CD8-positive, alpha-beta memory T cell (primary cell): ENCODE measurements at regions not wholly inside any gene's neighbourhood (a gene's known extent, or its start where the extent isn't known, plus 50 kb on each side); places are given as distances from the start of the nearest gene placed in this dataset.
A peak's percentile ranks its signal among the peaks of the same experiment; 100 is the strongest.
"Not testable (repeated sequence)": the region's sequence is repeated elsewhere in the genome, so short reads cannot be mapped to it uniquely, and the experiment has no call there.

Experiments used
- CTCF ChIA-PET: fragments of 350-600 bp; sonication (Branson Sonifier 250); formaldehyde crosslinking; loops from one replicate; lab custom pipeline; 2021; ENCODE audit warnings: antibody characterized with exemption; lab: Charles Lee
- POLR2A ChIA-PET: fragments of 350-600 bp; sonication (Branson Sonifier 250); formaldehyde crosslinking; loops from one replicate; lab custom pipeline; 2021; ENCODE audit warnings: antibody characterized with exemption; lab: Charles Lee
- DNase-seq, 5 donors: peaks; one replicate each; pipeline versions ENCODE4 v3.0.0 to v3.0.0-alpha.2; 2020 to 2022; ENCODE audit warnings: mixed read lengths in 1 of 5
- H3K27ac ChIP-seq: one replicate; pipeline ENCODE4 v1.7.0; 2013; ENCODE audit warnings: low read depth, mild to moderate bottlenecking, low read length, moderate library complexity
- H3K27me3 ChIP-seq: 2 replicates; pipeline ENCODE4 v1.7.0; 2013; ENCODE audit warnings: low read length, mild to moderate bottlenecking; ENCODE audit not compliant: insufficient read depth, poor library complexity, severe bottlenecking
- H3K36me3 ChIP-seq: 2 replicates; pipeline ENCODE4 v1.7.0; 2013; ENCODE audit warnings: mild to moderate bottlenecking, low read length, moderate library complexity; ENCODE audit not compliant: insufficient read depth
- H3K4me1 ChIP-seq: 2 replicates; pipeline ENCODE4 v1.7.0; 2013; ENCODE audit warnings: mild to moderate bottlenecking, low read length, moderate library complexity; ENCODE audit not compliant: insufficient read depth
- H3K4me3 ChIP-seq: 2 replicates; pipeline ENCODE4 v1.7.0; 2013; ENCODE audit warnings: mild to moderate bottlenecking, low read length
- H3K9me3 ChIP-seq: 2 replicates; pipeline ENCODE4 v1.7.0; 2013; ENCODE audit warnings: mild to moderate bottlenecking, low read length
- H3K27ac Mint-ChIP-seq, 8 donors: one replicate each; pipeline ENCODE4 v1.8.0; 2020 to 2021; ENCODE audit warnings: mixed read lengths in 8 of 8, mild to moderate bottlenecking in 6 of 8, inconsistent platforms in 3 of 8, moderate library complexity in 3 of 8
- H3K27me3 Mint-ChIP-seq, 2 donors: one replicate each; pipeline ENCODE4 v1.8.0; 2020 to 2021; ENCODE audit warnings: mixed read lengths in 2 of 2, mild to moderate bottlenecking in 1 of 2, moderate library complexity in 1 of 2
- H3K36me3 Mint-ChIP-seq, 3 donors: one replicate each; pipeline ENCODE4 v1.8.0; 2020 to 2021; ENCODE audit warnings: mixed read lengths in 3 of 3, inconsistent platforms in 1 of 3, mild to moderate bottlenecking in 1 of 3
- H3K4me1 Mint-ChIP-seq, 3 donors: one replicate each; pipeline ENCODE4 v1.8.0; 2020 to 2021; ENCODE audit warnings: mixed read lengths in 3 of 3, inconsistent platforms in 1 of 3, mild to moderate bottlenecking in 1 of 3
- H3K4me3 Mint-ChIP-seq, 7 donors: one replicate each; pipeline ENCODE4 v1.8.0; 2020 to 2021; ENCODE audit warnings: mixed read lengths in 7 of 7, mild to moderate bottlenecking in 6 of 7, moderate library complexity in 4 of 7, inconsistent platforms in 2 of 7
- H3K9me3 Mint-ChIP-seq, 5 donors: one replicate each; pipeline ENCODE4 v1.8.0; 2020 to 2022; ENCODE audit warnings: mixed read lengths in 5 of 5, mild to moderate bottlenecking in 3 of 5, moderate library complexity in 2 of 5, inconsistent platforms in 1 of 5

DNA sequence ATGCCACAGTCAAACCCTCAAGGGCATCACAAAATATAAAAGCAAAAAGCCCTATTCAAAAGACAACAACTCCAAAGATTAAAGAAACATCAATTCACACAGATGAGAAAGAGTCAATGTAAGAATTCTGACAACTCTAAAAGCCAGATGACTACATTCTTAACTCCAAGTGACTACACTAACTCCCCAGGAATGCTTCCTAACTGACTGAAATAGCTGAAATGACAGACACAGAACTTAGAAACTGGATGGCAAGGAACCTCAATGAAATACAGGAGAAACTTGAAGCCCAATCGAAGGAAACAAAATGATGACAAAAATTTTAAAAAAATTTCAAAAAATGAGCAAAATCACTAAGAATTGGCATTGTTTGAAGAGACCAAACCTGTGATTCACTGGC is 1047.6 kb upstream of the PCDH10 start:
- no peak for DNase-seq
- H3K27ac Mint-ChIP-seq: no peak overlapping the region
- peaks cover 0 to 2% (median 0%) of the 10 kb centered on the region in 3 donors for H3K36me3 Mint-ChIP-seq
- Histone ChIP-seq H3K4me1 (no peaks in the 10 kb centered on the region), H3K36me3 (no peaks in the 10 kb centered on the region), H3K9me3 (no peaks in the 10 kb centered on the region), H3K4me3 (no peak overlapping the region), H3K27me3 (no peaks in the 10 kb centered on the region), H3K27ac (no peak overlapping the region)
- ChIA-PET CTCF (no interaction called here), POLR2A (no interaction called here)
- no peaks in the 10 kb centered on the region for H3K4me1 Mint-ChIP-seq
- no peak overlapping the region for H3K4me3 Mint-ChIP-seq
- peaks cover 3 to 25% (median 11%) of the 10 kb centered on the region in 5 donors for H3K9me3 Mint-ChIP-seq
- no peaks in the 10 kb centered on the region for H3K27me3 Mint-ChIP-seq

DNA sequence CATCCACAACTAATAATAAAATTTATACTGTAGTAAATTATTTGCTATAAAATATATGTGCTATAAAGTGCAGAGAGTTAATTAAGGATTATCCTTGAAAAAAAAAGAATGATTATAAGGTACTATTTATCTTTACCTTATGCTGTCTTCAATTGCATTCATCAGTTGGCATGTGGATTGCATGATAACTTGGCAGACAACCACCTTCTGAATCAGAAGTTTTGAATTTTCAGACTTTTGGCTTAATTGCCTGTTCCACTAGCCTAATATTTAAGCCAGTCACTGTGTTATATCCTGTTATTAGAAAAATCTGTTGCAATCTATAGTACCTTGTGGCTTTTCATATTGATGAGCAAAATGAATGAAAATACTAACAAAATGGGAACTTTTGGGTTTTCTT is 1040.3 kb upstream of the PCDH10 start:
- Histone ChIP-seq H3K4me3 (no peak overlapping the region), H3K9me3 (no peaks in the 10 kb centered on the region), H3K27ac (no peak overlapping the region), H3K27me3 (no peaks in the 10 kb centered on the region), H3K4me1 (no peaks in the 10 kb centered on the region), H3K36me3 (no peaks in the 10 kb centered on the region)
- POLR2A ChIA-PET: no interaction called here
- H3K4me3 Mint-ChIP-seq: no peak overlapping the region
- DNase-seq: no peak
- no peaks in the 10 kb centered on the region for H3K4me1 Mint-ChIP-seq
- H3K27me3 Mint-ChIP-seq: no peaks in the 10 kb centered on the region
- H3K36me3 Mint-ChIP-seq: no peaks in the 10 kb centered on the region
- CTCF ChIA-PET: no interaction called here
- no peak overlapping the region for H3K27ac Mint-ChIP-seq
- H3K9me3 Mint-ChIP-seq: peaks cover 3 to 32% (median 10%) of the 10 kb centered on the region in 5 donors

GRCh38 chr4:132114885-132115284 is 1034.2 kb upstream of the PCDH10 start:
- H3K27me3 Mint-ChIP-seq: no peaks in the 10 kb centered on the region
- Histone ChIP-seq H3K36me3 (no peaks in the 10 kb centered on the region), H3K9me3 (no peaks in the 10 kb centered on the region), H3K27me3 (no peaks in the 10 kb centered on the region), H3K27ac (no peak overlapping the region), H3K4me1 (no peaks in the 10 kb centered on the region), H3K4me3 (no peak overlapping the region)
- H3K36me3 Mint-ChIP-seq: no peaks in the 10 kb centered on the region
- no peak overlapping the region for H3K4me3 Mint-ChIP-seq
- peaks cover 0 to 17% (median 6%) of the 10 kb centered on the region in 5 donors for H3K9me3 Mint-ChIP-seq
- POLR2A ChIA-PET: no interaction called here
- CTCF ChIA-PET: no interaction called here
- no peak overlapping the region for H3K27ac Mint-ChIP-seq
- DNase-seq: no peak
- no peaks in the 10 kb centered on the region for H3K4me1 Mint-ChIP-seq

DNA sequence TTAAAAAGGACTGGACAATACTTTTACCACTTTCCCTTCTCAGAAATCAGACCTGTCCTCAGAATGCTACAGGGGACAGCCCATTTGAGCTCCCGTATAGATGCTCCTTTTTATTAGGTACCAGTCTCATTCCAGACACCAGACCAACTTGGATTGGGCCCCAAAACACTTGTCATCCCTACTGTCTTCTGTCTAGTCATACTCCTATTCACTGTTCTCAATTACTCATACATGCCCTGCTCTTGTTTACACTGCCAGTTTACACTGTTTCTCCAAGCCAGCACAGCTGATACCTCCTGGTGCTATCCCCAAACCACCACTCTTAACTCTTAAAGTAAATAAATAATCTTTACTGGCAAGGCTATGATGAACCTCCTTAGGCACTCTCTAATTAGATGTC is 1026.4 kb upstream of the PCDH10 start:
- not testable (repeated sequence) for H3K36me3 Mint-ChIP-seq, DNase-seq

GRCh38 chr4:132123870-132124623 is 1025.0 kb upstream of the PCDH10 start:
- Mint-ChIP-seq H3K27ac (peak overlapping the region in 3 of 8 donors; percentile 56 to 74 (median 59)), H3K4me1 (peaks cover 0 to 2% (median 0%) of the 10 kb centered on the region in 3 donors), H3K4me3 (peak overlapping the region; percentile 12 to 80 (median 53)), H3K27me3 (no peaks in the 10 kb centered on the region), H3K36me3 (no peaks in the 10 kb centered on the region), H3K9me3 (peaks cover 3 to 13% (median 6%) of the 10 kb centered on the region in 5 donors)
- H3K27ac ChIP-seq: no peak overlapping the region
- no peaks in the 10 kb centered on the region for H3K36me3 ChIP-seq
- H3K27me3 ChIP-seq: no peaks in the 10 kb centered on the region
- ChIA-PET POLR2A (no interaction called here), CTCF (no interaction called here)
- no peaks in the 10 kb centered on the region for H3K4me1 ChIP-seq
- H3K4me3 ChIP-seq: no peak overlapping the region
- DNase-seq: no peak
- H3K9me3 ChIP-seq: no peaks in the 10 kb centered on the region

More for the DNA sequence above, 1026.4 kb upstream of the PCDH10 start:
- H3K4me1 Mint-ChIP-seq, H3K4me1 ChIP-seq, CTCF ChIA-PET, H3K9me3 ChIP-seq, POLR2A ChIA-PET, H3K4me3 ChIP-seq, H3K36me3 ChIP-seq, H3K27ac ChIP-seq, H3K27me3 Mint-ChIP-seq, H3K27me3 ChIP-seq: not testable (repeated sequence)
- Mint-ChIP-seq H3K27ac (peak overlapping the region in 1 of 8 donors; percentile 48), H3K9me3 (peaks cover 3 to 17% (median 7%) of the 10 kb centered on the region in 5 donors), H3K4me3 (peak overlapping the region in 1 of 7 donors; percentile 6)

DNA sequence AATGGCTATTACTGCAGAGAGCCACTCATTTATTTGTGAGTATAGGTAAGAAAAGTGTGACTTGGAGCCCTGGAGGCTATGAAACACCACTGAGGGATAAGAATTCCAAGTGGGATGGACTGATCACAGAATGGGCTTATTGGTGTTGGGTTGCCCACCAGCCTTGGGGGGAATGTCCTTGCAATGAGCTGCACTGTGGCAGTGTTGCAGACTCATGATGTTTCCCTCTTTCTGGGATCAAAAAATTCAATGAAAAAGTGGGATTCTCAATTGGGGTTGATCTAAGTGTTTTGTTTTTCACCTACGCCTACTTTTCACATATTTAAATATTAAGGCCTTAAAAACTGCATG is 1024.5 kb upstream of the PCDH10 start:
- Mint-ChIP-seq H3K27ac (peak overlapping the region in 1 of 8 donors; percentile 59), H3K4me1 (peaks cover 0 to 2% (median 0%) of the 10 kb centered on the region in 3 donors), H3K27me3 (no peaks in the 10 kb centered on the region), H3K4me3 (no peak overlapping the region), H3K9me3 (peaks cover 3 to 9% (median 6%) of the 10 kb centered on the region in 5 donors), H3K36me3 (no peaks in the 10 kb centered on the region)
- ChIA-PET POLR2A (no interaction called here), CTCF (no interaction called here)
- Histone ChIP-seq H3K4me3 (no peak overlapping the region), H3K27me3 (no peaks in the 10 kb centered on the region), H3K9me3 (no peaks in the 10 kb centered on the region), H3K36me3 (no peaks in the 10 kb centered on the region), H3K27ac (no peak overlapping the region), H3K4me1 (no peaks in the 10 kb centered on the region)
- DNase-seq: no peak

DNA sequence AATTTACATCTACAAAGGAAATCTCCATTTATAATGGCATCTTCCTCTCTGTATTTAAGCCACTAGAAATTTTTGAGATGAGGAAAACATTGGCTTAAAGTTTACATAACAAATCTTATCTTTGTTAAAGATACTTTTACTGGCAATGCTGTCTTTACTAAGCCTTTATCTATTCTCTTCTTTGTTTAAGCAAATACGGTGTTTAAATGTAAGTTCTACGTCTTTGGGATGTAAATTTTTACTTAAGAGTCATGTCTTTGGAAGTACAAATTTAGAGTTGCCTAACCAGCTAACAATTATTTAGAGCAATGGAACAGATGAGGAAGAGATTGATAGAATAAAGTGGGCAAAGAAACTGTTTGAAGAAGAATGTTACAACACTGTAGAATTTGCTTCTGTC is 1024.0 kb upstream of the PCDH10 start:
- H3K4me1 ChIP-seq: no peaks in the 10 kb centered on the region
- ChIA-PET CTCF (no interaction called here), POLR2A (no interaction called here)
- H3K9me3 Mint-ChIP-seq: peaks cover 3 to 7% (median 6%) of the 10 kb centered on the region in 5 donors
- no peak overlapping the region for H3K4me3 ChIP-seq
- no peak overlapping the region for H3K4me3 Mint-ChIP-seq
- H3K27ac Mint-ChIP-seq: no peak overlapping the region
- peaks cover 0 to 2% (median 0%) of the 10 kb centered on the region in 3 donors for H3K4me1 Mint-ChIP-seq
- no peaks in the 10 kb centered on the region for H3K36me3 ChIP-seq
- no peaks in the 10 kb centered on the region for H3K9me3 ChIP-seq
- no peak overlapping the region for H3K27ac ChIP-seq
- no peak for DNase-seq
- no peaks in the 10 kb centered on the region for H3K27me3 Mint-ChIP-seq
- no peaks in the 10 kb centered on the region for H3K36me3 Mint-ChIP-seq
- H3K27me3 ChIP-seq: no peaks in the 10 kb centered on the region

- H3K9me3 ChIP-seq: no peaks in the 10 kb centered on the region
- Mint-ChIP-seq H3K9me3 (peaks cover 4 to 21% (median 7%) of the 10 kb centered on the region in 5 donors), H3K4me1 (no peaks in the 10 kb centered on the region), H3K36me3 (no peaks in the 10 kb centered on the region), H3K4me3 (no peak overlapping the region), H3K27me3 (no peaks in the 10 kb centered on the region), H3K27ac (no peak overlapping the region)
- ChIA-PET POLR2A (no interaction called here), CTCF (no interaction called here)
- no peak for DNase-seq
- no peaks in the 10 kb centered on the region for H3K4me1 ChIP-seq
- no peaks in the 10 kb centered on the region for H3K27me3 ChIP-seq
- H3K4me3 ChIP-seq: no peak overlapping the region
- no peaks in the 10 kb centered on the region for H3K36me3 ChIP-seq
- no peak overlapping the region for H3K27ac ChIP-seq
These were observed 1016.7 kb upstream of the PCDH10 start for GRCh38 chr4:132132433-132132832.
